Stimulated activated naive CD4-positive, alpha-beta T cell treated with Interleukin-2 at 50 U/mL for 16 hours (primary cell): ENCODE measurements at regions not wholly inside any gene's neighbourhood (a gene's known extent, or its start where the extent isn't known, plus 50 kb on each side); places are given as distances from the start of the nearest gene placed in this dataset.

Experiments
- DNase-seq: peaks from one replicate; lab custom pipeline; 2025; lab: John Stamatoyannopoulos, UW

DNA sequence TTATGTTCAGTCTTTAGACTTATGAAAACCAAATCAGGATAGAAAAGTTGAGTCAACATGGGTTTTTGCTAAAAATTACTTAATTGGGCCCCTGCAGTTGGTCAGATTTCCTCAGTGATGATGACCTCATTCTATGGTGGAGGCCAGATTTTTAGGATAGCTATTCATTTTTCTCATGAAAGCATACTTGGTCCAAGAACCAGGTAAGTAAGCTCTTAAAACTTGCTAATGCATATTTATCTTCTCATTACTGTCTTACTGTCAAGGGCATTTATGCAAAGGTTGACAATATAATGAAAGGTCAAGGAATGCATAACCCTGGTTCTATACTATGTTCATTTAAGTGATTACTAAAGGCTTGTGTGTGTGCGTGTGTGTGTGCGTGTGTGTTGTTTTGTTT, 650.6 kb downstream of the SATB2 start:
- no peak for DNase-seq

DNA sequence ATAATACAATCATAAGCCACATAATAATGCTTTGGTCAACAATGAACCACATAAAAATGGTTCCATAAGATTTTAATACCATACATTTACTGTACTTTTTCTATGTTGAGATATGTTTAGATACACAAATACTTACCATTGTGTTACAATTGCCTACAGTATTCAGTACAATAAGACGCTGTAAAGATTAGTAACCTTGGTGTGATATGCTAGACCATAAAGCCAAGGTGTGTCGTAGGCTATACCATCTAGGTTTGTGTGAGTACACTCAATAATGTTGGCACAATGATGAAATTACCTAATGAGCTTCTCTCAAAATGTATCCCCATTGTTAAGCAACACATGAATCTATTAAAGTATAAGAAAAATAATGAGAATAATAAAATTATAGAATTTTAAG, 662.3 kb downstream of the SATB2 start:
- DNase-seq = no peak

DNA sequence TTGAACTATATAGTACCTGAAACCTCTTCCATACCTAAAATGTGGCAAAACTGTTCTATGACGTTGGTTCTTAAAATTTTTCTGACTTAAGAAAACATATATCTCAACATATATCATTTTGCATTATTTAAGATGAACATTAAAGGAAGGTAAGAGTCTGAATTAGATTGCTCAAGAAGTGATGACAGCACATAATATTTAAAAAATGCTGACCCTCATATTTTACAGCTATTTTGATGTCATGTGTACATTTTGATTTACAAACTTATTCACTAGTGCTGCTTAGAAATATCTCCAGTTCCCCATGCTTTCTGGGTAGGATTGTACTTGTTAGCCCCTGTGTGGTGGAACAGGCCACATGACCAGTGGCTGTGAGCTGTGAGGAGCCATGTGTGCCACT, 666.1 kb downstream of the SATB2 start:
- no peak for DNase-seq

DNA sequence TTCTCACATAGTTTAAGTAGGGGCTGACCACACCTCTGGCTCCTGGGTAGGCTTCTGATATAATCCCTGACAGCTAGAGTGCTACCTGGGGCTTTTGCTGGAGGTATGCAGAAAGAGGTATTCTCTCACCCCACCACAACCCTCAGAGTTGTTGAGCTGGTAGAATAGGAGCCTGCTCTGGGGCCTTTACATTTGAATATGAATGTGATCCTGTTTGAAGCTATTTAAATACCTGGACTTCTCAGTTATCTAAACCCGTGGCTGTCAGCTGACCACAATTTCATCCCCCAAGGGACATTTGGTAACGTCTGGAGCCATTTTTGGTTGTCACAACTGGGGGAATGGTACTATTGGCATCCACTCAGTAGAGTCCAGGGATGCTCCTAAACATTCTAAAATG, 669.1 kb downstream of the SATB2 start:
- no peak for DNase-seq

DNA sequence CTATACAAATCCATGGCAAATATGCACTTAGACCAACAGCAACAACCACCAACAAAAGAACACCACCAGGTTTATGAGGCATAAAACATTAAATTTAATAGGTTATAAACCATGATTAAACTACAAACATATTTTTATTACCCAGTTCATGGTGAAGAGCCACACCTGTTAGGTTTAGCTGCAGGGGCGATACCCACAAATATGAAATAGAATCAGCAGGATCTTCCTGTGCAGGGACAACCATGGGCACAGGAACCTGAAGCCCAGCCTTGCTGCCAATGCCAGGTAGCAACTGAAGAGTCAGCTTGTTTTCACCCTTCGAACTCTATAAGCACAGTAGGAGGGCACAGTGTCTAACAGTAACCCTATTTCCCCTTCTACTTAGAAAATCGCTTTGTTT, 675.0 kb downstream of the SATB2 start:
- no peak for DNase-seq

- no peak for DNase-seq
These were observed 680.9 kb downstream of the SATB2 start for GRCh38 chr2:198776616-198777406.

DNA sequence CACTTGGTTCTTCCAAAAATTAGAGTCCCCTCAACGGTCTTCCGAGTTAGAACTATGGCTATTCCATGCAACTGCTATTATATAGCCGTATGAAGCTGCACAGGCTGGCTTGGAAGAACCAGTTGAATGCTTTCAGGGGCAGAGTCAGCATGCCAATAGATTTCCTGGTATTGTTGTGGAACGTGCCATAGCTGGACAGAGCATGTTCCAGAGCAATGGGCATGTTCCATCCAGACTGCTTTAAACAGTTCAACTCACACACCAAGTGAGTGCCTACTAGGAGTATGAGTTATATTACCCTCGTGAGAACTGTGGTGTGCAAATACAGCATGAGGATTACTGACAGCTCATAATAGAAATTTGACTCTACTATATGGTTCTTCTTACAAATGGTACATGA, 682.0 kb downstream of the SATB2 start:
- no peak for DNase-seq

GRCh38 chr2:198774576-198774975, 683.2 kb downstream of the SATB2 start:
- DNase-seq = no peak

DNA sequence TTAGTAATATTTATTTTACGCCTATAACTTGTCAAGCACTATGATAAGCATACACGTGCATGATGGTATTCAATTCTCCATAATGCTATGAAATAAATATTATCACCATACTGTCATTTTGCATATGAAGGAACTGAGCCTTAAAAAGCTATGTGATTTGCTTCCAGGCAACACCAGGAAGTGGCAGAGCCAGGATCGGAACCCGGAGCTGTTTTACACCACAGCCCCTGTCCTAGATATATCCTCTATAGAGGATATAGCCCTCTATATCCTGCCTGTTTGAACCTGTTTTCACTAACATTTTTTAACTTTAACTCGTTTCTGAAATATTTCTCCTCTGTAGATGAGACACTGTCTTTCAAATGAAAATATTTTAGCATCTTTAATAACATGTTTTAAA, 690.0 kb downstream of the SATB2 start:
- no peak for DNase-seq

GRCh38 chr2:198763793-198764192, 693.9 kb downstream of the SATB2 start:
- DNase-seq = no peak

DNA sequence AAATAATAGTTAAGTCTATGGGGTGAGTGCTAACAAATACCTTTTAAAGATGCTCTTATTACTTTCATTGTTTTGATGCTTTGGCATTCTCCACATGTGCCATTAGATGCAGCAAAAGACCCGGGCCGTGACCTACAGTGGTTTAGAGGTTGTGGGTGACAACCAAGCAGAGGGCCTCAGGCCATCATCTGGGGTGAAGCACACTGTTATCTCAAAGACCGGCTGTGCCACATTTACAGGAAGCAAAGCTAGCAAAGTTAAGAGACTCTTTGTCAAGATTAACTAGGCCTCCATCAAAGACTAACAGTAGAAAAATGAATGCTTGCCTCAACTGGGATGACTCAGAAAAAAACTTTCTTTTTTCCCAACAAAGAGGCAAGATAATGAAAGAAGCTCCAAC, 695.3 kb downstream of the SATB2 start:
- no peak for DNase-seq

DNA sequence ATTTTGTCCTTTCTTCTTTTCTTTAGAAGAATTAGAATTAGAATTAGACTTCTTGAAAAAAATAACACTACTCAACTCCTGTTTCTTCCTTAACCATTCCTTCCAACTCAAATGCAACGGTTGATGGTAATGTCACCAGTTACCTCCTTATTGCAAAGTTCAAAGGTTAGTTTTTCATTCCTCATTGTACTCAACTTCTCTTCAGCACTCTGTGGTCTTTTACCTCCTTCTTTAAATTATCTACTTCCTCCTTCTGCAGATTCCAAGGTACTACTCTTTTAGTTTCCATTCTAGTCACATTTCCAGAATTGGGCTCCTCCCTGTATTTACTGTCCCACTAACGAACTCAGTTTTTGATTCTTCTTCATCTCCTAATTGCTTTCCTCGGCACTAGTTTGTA, 700.7 kb downstream of the SATB2 start:
- no peak for DNase-seq

DNA sequence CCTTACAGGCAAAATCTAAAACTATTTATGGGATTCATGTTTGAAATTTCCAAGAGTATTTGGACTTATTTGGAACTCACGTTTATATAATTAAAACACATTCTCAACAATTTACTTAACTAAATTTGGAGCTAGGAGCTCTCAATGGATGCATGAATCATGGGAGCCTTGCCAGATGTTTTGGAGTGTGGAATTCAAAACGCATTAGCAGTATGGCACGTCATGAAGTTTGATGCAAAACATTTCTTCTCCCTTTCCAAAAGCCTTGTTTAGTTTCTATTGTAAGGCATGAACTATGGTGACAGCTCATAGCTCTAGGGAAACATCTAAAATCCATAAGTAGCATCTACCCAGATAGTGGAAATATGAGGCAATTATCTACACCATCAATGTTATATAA, 701.6 kb downstream of the SATB2 start:
- DNase-seq = no peak

GRCh38 chr2:198753101-198753500, 704.6 kb downstream of the SATB2 start:
- DNase-seq = no peak

- no peak for DNase-seq
These were observed 708.4 kb downstream of the SATB2 start for GRCh38 chr2:198749364-198749763.

- no peak for DNase-seq
These were observed 725.8 kb downstream of the SATB2 start for GRCh38 chr2:198731842-198732399.

DNA sequence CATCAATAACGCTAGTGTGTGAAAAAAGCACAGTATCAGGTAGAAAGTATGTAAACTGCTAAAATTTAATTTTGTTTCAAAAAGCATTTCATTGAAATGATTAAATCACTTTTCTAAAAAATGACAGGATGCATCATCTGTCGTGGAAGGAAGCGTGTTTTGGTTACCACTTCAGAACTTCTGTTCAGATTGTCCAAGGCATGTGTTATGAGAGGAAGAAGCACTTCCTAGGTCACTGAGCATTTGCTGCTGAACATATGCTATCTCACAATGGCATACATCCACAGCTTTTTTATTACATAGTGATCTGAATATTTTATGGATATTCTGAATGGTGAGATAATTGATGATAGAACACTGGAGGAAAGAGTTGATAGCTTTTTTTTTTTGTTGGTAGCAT, 737.5 kb downstream of the SATB2 start:
- DNase-seq = no peak

- DNase-seq = no peak
These were observed 740.3 kb downstream of the SATB2 start for GRCh38 chr2:198717451-198717850.

DNA sequence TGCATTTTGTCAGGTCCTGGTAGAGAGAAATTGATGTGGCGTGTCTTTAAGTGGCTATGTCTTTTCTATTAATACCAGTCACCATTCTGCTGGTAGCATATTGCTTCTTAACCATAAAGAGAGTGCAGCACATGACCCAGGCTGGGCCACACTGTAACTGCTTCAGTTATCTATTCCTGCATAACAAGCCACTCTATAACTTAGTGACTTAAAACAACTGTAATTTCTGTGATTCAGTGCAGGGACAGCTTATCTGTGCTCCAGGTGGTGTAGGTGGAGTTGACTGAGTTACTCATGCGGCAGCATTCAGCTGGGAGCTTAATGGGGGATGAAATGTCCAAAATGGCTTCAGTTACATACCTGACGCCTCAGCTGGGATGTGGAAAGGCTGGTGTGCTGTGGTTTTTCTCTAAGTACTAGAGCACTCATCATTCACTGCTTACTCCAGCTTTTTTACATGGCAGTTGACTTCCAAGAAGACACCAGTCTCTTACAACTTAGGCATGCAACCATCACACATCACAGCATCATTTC, 742.4 kb downstream of the SATB2 start:
- DNase-seq = no peak

- DNase-seq = no peak
These were observed 745.3 kb downstream of the SATB2 start for GRCh38 chr2:198712485-198712884.

GRCh38 chr2:198711484-198711883, 746.3 kb downstream of the SATB2 start:
- no peak for DNase-seq

- DNase-seq = no peak
These were observed 747.2 kb downstream of the SATB2 start for GRCh38 chr2:198710562-198710961.

GRCh38 chr2:198706476-198707082, 751.2 kb downstream of the SATB2 start:
- DNase-seq = no peak
